Esophagus muscularis mucosa (tissue), 4 donors: ENCODE measurements at regions not wholly inside any gene's neighbourhood (a gene's known extent, or its start where the extent isn't known, plus 50 kb on each side); places are given as distances from the start of the nearest gene placed in this dataset.

Experiments used
- DNase-seq: peaks from one replicate; pipeline ENCODE4 v3.0.0-alpha.2; 2017; ENCODE audit errors: extremely low spot score
- H3K27ac ChIP-seq, 4 donors: fragments of 200-600 bp; sonication (generic); replicated peaks in 1 of 4; 1 replicate in 3 of 4; 2 replicates in 1 of 4; pipeline ENCODE4 v1.5.1; 2016 to 2019; ENCODE audit warnings: mild to moderate bottlenecking in 1 of 4
- H3K27me3 ChIP-seq, 4 donors: fragments of 200-600 bp; sonication (generic); one replicate each; pipeline versions ENCODE4 v1.5.1 to v1.6.0; 2016 to 2019
- H3K36me3 ChIP-seq, 4 donors: fragments of 200-600 bp; sonication (generic); one replicate each; pipeline ENCODE4 v1.5.1; 2016 to 2019
- H3K4me1 ChIP-seq, 4 donors: fragments of 200-600 bp; sonication (generic); one replicate each; pipeline ENCODE4 v1.5.1; 2016 to 2019
- H3K4me3 ChIP-seq, 4 donors: fragments of 200-600 bp; sonication (generic); 1 replicate in 2 of 4; 2 replicates in 2 of 4; pipeline ENCODE4 v1.5.1; 2016 to 2019; ENCODE audit warnings: mild to moderate bottlenecking in 4 of 4, moderate library complexity in 1 of 4
- H3K9me3 ChIP-seq, 4 donors: fragments of 200-600 bp; sonication (generic); 1 replicate in 3 of 4; 2 replicates in 1 of 4; pipeline ENCODE4 v1.5.1; 2016 to 2019
- EP300 ChIP-seq: sonication (generic); formaldehyde crosslinking; IDR thresholded peaks from one replicate; pipeline ENCODE4 v1.6.1; 2017; ENCODE audit warnings: antibody characterized with exemption
- POLR2A ChIP-seq: fragments of 450-650 bp; IDR thresholded peaks from one replicate; pipeline ENCODE4 v1.6.1; 2017; ENCODE audit warnings: antibody characterized with exemption, moderate library complexity, mild to moderate bottlenecking, low read depth
- POLR2AphosphoS5 ChIP-seq, 2 donors: sonication (generic); formaldehyde crosslinking; IDR thresholded peaks; one replicate each; pipeline ENCODE4 v1.6.1; 2017; ENCODE audit warnings: antibody characterized with exemption in 2 of 2
- WGBS: methylation state at CpG from one replicate; pipeline ENCODE4 v1.1.5; 2018; 5-methylcytosine and 5-hydroxymethylcytosine counted together
- intact Hi-C: fragments of 100-400 bp; cut with DNase I; formaldehyde crosslinking; loops from one replicate; pipeline ENCODE4 v1.15.1; 2023
- TF ChIP-seq, protein P1 (sequence below), 3 experiments: fragments of 200-600 bp in 2 of 3; fragments of 450-650 bp in 1 of 3; sonication (generic) in 2 of 3; IDR thresholded peaks; one replicate each; pipeline ENCODE4 v1.5.1; 2017 to 2019; ENCODE audit warnings: antibody characterized with exemption in 3 of 3, mild to moderate bottlenecking in 2 of 3, moderate library complexity in 1 of 3

DNA sequence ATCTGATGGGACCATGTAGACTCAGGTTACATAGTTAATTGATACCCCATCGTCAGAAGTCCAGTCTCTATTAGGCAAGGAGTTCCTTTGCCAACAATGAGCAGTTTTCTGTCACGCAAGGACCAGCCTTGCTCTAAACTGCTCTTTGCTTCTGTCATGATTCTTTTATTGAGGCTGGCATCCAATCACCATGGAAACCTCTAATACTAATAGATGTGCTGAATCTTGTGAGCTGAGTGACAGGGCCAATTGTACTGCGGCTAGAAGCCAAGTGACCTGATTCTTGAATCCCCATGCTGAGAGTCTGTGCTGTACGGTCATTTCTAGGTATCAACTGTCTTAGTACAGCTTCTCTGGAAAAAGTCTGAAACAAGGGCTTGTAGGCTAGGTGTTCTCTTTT, 395.6 kb downstream of the RND3 start:
- H3K4me3 ChIP-seq = no peak overlapping the region
- WGBS = 88% methylated on average over 4 of the region's 4 CpGs

DNA sequence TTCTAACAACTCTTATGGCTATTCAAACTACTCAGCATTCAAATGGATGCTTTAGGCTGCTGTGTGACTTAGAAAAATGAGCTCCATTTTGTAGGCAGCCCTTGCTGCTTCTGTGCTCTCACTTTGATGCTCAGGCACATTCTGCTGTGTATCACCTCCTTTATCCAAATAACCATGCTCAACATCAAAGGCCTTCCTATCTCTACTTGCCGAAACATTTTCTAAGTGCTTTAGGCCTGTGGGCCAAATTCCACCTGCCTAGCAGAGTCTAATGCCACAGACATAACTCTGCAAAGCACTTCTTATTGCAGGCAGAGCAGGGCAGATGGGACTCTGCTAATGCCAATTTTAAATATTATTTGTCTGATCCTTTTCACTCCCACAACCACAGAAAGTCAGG, 397.4 kb downstream of the RND3 start:
- 100% methylated on average over 1 of the region's 1 CpG for WGBS

More for the DNA sequence above, 395.6 kb downstream of the RND3 start:
- intact Hi-C loops = no loop called here
- no peaks in the 10 kb centered on the region for H3K4me1 ChIP-seq
- DNase-seq = no peak
- H3K27me3 ChIP-seq = no peaks in the 10 kb centered on the region
- H3K27ac ChIP-seq = no peak overlapping the region
- H3K9me3 ChIP-seq = no peaks in the 10 kb centered on the region
- no peaks in the 10 kb centered on the region for H3K36me3 ChIP-seq
- TF ChIP-seq POLR2AphosphoS5 (IDR thresholded peaks at IDR 0.05) = no peak

DNA sequence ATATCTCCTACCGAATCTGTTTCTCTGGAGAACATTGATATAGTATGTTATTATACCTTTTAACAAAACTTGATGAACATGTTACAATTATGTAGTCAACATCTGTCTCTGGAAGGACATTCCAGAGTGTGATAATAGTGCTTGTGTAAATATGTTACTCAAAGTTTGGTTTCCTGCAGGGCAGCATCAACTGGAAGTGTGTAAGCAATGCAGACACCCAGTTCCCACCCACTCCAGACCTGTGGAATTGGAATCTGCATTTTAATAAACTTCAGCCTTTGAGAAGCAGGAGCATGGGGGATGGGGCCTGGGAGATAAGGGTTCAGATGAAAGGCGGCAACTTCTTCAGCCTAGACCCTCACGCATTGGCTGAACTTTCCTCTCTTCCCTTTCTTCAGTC, 398.9 kb downstream of the RND3 start:
- TF ChIP-seq EP300 = no peak
- TF ChIP-seq, protein P1, sequence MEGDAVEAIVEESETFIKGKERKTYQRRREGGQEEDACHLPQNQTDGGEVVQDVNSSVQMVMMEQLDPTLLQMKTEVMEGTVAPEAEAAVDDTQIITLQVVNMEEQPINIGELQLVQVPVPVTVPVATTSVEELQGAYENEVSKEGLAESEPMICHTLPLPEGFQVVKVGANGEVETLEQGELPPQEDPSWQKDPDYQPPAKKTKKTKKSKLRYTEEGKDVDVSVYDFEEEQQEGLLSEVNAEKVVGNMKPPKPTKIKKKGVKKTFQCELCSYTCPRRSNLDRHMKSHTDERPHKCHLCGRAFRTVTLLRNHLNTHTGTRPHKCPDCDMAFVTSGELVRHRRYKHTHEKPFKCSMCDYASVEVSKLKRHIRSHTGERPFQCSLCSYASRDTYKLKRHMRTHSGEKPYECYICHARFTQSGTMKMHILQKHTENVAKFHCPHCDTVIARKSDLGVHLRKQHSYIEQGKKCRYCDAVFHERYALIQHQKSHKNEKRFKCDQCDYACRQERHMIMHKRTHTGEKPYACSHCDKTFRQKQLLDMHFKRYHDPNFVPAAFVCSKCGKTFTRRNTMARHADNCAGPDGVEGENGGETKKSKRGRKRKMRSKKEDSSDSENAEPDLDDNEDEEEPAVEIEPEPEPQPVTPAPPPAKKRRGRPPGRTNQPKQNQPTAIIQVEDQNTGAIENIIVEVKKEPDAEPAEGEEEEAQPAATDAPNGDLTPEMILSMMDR (IDR thresholded peaks at IDR 0.05) = no peak
- no peak for TF ChIP-seq POLR2A
- H3K27ac ChIP-seq = no peak overlapping the region
- no peaks in the 10 kb centered on the region for H3K36me3 ChIP-seq
- no peaks in the 10 kb centered on the region for H3K9me3 ChIP-seq
- H3K4me1 ChIP-seq = no peaks in the 10 kb centered on the region
- intact Hi-C loops = no loop called here
- H3K27me3 ChIP-seq = no peaks in the 10 kb centered on the region
- no peak for DNase-seq
- no peak overlapping the region for H3K4me3 ChIP-seq
- whole genome bisulfite sequencing = 93% methylated on average over 3 of the region's 3 CpGs

More for the DNA sequence above, 397.4 kb downstream of the RND3 start:
- TF ChIP-seq POLR2A (no peak), EP300 (no peak), POLR2AphosphoS5 (IDR thresholded peaks at IDR 0.05) (no peak)
- TF ChIP-seq, protein P1 (IDR thresholded peaks at IDR 0.05) = no peak
- DNase-seq = no peak
- Histone ChIP-seq H3K4me1 (no peaks in the 10 kb centered on the region), H3K36me3 (no peaks in the 10 kb centered on the region), H3K27ac (no peak overlapping the region), H3K9me3 (no peaks in the 10 kb centered on the region), H3K4me3 (no peak overlapping the region), H3K27me3 (no peaks in the 10 kb centered on the region)
- intact Hi-C loops = no loop called here

DNA sequence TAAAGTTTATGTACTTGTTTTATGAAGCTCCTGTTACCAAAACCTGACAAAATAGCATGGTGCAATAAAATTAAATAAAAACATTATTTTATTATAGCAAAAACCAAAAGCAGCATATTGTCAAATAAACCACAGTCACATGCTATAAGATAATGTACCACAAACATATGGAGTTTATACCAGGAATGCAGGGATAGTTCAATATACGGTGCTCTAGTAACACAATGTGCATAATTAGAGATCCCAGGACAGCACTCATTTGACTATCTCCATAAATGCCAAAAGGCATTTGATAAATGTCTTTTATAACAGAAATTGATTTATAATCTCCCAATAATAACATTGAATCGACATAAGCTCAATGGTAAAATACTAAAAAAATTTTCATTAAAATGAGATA, 402.0 kb downstream of the RND3 start:
- TF ChIP-seq, protein P1 (IDR thresholded peaks at IDR 0.05) = no peak
- TF ChIP-seq EP300 (no peak), POLR2A (no peak), POLR2AphosphoS5 (IDR thresholded peaks at IDR 0.05) (no peak)
- Histone ChIP-seq H3K4me1 (no peaks in the 10 kb centered on the region), H3K27me3 (no peaks in the 10 kb centered on the region), H3K36me3 (no peaks in the 10 kb centered on the region), H3K27ac (no peak overlapping the region), H3K9me3 (no peaks in the 10 kb centered on the region), H3K4me3 (no peak overlapping the region)
- no peak for DNase-seq
- WGBS = 95% methylated on average over 2 of the region's 2 CpGs
- intact Hi-C loops = no loop called here

DNA sequence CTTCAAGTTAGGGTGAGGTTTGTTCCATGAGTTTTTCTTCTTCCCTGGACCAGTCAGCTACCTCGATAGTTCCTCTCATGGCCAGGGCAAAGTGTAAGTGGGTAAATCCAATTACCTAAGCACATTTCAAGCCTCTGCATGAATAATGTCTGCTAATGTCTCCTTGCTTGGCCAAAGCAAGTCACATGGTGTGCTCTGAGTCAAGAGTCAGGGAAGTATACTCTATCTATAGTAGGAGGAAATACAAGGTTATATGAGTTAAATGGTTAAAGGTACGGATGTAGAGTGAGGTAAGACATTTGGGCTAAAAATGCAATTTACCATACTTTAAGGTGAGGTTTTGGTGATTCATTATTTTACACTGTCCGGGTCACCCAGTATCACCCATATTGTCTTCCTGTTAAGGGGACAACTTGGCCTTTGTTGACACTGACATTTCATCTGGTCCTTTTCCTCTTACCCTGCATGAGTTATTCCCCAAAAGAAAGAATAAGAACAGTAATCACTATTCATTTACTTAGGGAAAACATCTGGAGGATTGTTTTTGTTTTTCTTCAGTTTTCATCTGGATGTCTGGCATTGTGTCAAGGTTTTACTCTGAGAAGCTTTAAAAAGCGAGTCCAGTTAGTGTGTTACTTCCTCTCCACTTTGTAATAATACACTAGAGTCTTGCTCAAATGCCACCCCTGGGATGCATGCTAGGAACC, 405.5 kb downstream of the RND3 start:
- intact Hi-C loops = no loop called here

More for the DNA sequence above, 405.5 kb downstream of the RND3 start:
- Histone ChIP-seq H3K36me3 (no peaks in the 10 kb centered on the region), H3K4me1 (no peaks in the 10 kb centered on the region), H3K9me3 (no peaks in the 10 kb centered on the region), H3K27ac (no peak overlapping the region), H3K4me3 (no peak overlapping the region), H3K27me3 (no peaks in the 10 kb centered on the region)
- TF ChIP-seq, protein P1 (IDR thresholded peaks at IDR 0.05) = no peak
- TF ChIP-seq POLR2AphosphoS5 (IDR thresholded peaks at IDR 0.05) (no peak), EP300 (no peak), POLR2A (no peak)
- WGBS = 73% methylated on average over 4 of the region's 4 CpGs
- DNase-seq = no peak
